GM12865 (cell line): ENCODE measurements at regions not wholly inside any gene's neighbourhood (a gene's known extent, or its start where the extent isn't known, plus 50 kb on each side); places are given as distances from the start of the nearest gene placed in this dataset.

Source experiments
- DNase-seq: peaks from one replicate; pipeline ENCODE4 v3.0.0; 2010; ENCODE audit warnings: low read depth
- H3K4me3 ChIP-seq: 2 replicates; pipeline ENCODE4 v1.5.1; 2011; ENCODE audit warnings: mild to moderate bottlenecking, low read depth, low read length, control low read depth
- CTCF ChIP-seq: IDR thresholded peaks from 2 replicates; pipeline ENCODE4 v1.5.1; 2011; ENCODE audit warnings: low read length, control low read depth, low read depth, inconsistent platforms; ENCODE audit not compliant: insufficient read depth; ENCODE audit errors: missing control alignments

GRCh38 chr11:28860893-28861292, 752.7 kb downstream of the METTL15 start:
- DNase-seq = no peak
- TF ChIP-seq CTCF = no peak
- no peak overlapping the region for H3K4me3 ChIP-seq

- no peak for TF ChIP-seq CTCF
- no peak overlapping the region for H3K4me3 ChIP-seq
- DNase-seq = no peak
Observed at GRCh38 chr11:28858076-28858475, 749.9 kb downstream of the METTL15 start.

GRCh38 chr11:28849053-28849452, 740.9 kb downstream of the METTL15 start:
- no peak for DNase-seq
- H3K4me3 ChIP-seq = no peak overlapping the region
- no peak for TF ChIP-seq CTCF

DNA sequence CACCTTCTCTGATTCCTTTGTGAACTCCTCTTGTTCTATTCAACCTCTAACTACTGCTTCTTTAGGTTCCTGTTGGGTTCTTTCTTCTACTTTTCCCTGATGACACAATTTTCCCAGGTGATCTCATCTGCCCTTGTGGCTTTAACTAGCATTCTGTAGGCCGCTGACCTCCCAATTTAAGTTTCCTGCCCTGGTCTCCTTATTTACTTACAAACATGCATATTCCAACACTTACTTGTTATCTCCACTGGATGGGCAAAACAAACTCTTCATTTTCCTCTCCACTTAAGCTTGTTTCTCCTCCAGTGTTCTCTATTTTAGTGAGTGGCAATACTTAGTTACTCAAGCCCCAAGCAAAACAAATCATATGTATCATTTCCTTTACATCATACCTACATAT, 734.5 kb downstream of the METTL15 start:
- no peak overlapping the region for H3K4me3 ChIP-seq
- no peak for DNase-seq
- TF ChIP-seq CTCF = no peak

DNA sequence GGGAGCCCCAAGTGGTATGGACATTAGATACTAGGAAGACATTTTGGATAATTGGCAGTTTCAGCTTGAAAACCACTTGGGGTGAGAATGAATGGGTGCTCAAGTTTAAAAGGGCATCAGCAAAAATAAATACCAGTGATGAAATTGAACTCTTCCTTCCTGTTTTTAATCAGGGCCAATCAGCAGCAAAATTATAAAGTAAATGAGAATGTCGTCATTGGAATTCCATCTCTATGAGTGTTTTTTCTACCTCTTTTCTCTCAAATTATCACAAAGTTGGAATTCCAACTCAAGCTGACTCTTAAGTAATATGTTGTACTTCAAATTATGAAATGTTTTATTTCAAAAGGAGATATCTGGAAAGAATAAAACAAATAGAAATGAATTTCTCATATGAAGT, 730.6 kb downstream of the METTL15 start:
- no peak for DNase-seq
- TF ChIP-seq CTCF = no peak
- H3K4me3 ChIP-seq = no peak overlapping the region

- no peak for TF ChIP-seq CTCF
- no peak for DNase-seq
- no peak overlapping the region for H3K4me3 ChIP-seq
Observed at GRCh38 chr11:28837599-28837998, 729.4 kb downstream of the METTL15 start.

DNA sequence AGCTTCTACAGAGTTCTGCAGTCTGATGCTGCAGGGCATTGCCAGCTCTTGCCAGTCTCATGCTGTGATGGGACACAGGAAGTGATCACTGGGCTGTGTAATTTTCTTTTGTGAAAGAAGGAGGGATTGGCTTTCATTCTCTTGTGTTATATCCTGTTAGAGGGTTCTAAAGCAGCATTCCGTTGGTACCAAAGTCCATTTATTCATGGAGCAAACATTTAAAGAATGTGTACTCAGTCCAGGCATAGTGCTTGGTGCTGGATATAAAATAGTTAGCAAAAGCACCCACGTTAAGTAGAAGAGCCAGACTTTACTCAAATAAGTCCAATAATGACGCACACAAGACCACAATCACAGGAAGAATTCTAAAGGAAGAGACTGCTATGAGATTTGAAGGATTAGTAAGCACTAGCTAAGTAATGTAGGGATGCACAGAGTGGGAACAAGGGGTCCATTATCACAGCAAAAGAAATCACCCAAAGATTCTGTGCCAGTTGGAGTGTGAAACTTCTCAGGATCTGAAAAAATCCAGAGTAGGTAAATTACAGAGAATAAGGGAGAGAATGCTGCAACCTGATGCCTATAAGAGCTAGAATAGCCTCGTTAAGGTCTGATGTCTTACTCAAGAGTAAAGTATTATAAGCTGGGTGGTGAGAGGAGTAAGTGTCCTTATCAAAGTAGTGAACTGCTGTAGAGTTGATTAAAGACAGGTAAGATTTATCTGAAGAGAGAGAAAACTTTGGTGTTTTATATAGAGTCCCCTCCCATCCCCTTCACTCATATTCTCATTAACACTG, 728.3 kb downstream of the METTL15 start:
- DNase-seq = no peak
- TF ChIP-seq CTCF = no peak
- no peak overlapping the region for H3K4me3 ChIP-seq
